IMR-90 (cell line): ENCODE measurements at regions not wholly inside any gene's neighbourhood (a gene's known extent, or its start where the extent isn't known, plus 50 kb on each side); places are given as distances from the start of the nearest gene placed in this dataset.

Source experiments
- ATAC-seq: fragments of 200-7000 bp; cut with Tn5 transposase; 2 replicates; pipeline ENCODE4 v1.9.1; 2020; ENCODE audit warnings: low read depth, mild to moderate bottlenecking, moderate library complexity
- BruUV-seq: library from RNA; stranded (reverse); fragments of 400-500 nt; replicated peaks from 2 replicates; lab custom pipeline; 2021; lab: Mats Ljungman, UMichigan
- CTCF ChIA-PET: fragments of 300-600 bp; formaldehyde crosslinking; extraction: SDS; loops from one replicate; lab custom pipeline; 2021; ENCODE audit warnings: antibody characterized with exemption; lab: Yijun Ruan, JAX
- POLR2A ChIA-PET: fragments of 300-600 bp; sonication (Branson Sonifier 250); formaldehyde crosslinking; loops from one replicate; lab custom pipeline; 2022; ENCODE audit warnings: antibody characterized with exemption; ENCODE audit not compliant: unreplicated experiment; lab: Charles Lee
- DNase-seq: peaks from one replicate; pipeline ENCODE4 v3.0.0; 2013
- H2AFZ ChIP-seq: replicated peaks from 2 replicates; pipeline ENCODE3; 2013; ENCODE audit warnings: low read length, mild to moderate bottlenecking; ENCODE audit not compliant: poor library complexity
- H2AK5ac ChIP-seq: 2 replicates; pipeline ENCODE4 v1.6.1; 2013; ENCODE audit warnings: low read depth, low read length, inconsistent platforms
- H2AK9ac ChIP-seq: replicated peaks from 2 replicates; pipeline ENCODE3; 2013; ENCODE audit warnings: mild to moderate bottlenecking, low read depth, low read length, moderate library complexity; ENCODE audit not compliant: poor library complexity
- H2BK120ac ChIP-seq: 2 replicates; pipeline ENCODE4 v1.6.1; 2013; ENCODE audit warnings: low read depth, low read length, inconsistent platforms
- H2BK15ac ChIP-seq: 3 replicates; pipeline ENCODE4 v1.6.1; 2013; ENCODE audit warnings: low read depth, low read length, inconsistent platforms
- H2BK20ac ChIP-seq: 2 replicates; pipeline ENCODE4 v1.6.1; 2013; ENCODE audit warnings: low read depth, mild to moderate bottlenecking, inconsistent platforms, low read length, moderate library complexity
- H2BK5ac ChIP-seq: 2 replicates; pipeline ENCODE4 v1.6.1; 2013; ENCODE audit warnings: mild to moderate bottlenecking, low read depth, low read length, inconsistent platforms; ENCODE audit not compliant: poor library complexity, severe bottlenecking
- H3K14ac ChIP-seq: replicated peaks from 2 replicates; pipeline ENCODE4 v1.6.1; 2013; ENCODE audit warnings: low read depth, low read length, inconsistent platforms
- H3K18ac ChIP-seq: 2 replicates; pipeline ENCODE4 v1.6.1; 2013; ENCODE audit warnings: low read depth, low read length, control low read depth
- H3K23ac ChIP-seq: 2 replicates; pipeline ENCODE4 v1.6.1; 2013; ENCODE audit warnings: low read depth, low read length, inconsistent platforms
- H3K27ac ChIP-seq: 2 replicates; pipeline ENCODE4 v1.5.1; 2013; ENCODE audit warnings: mild to moderate bottlenecking, control low read depth, low read length; ENCODE audit not compliant: insufficient read depth
- H3K27me3 ChIP-seq: 2 replicates; pipeline ENCODE4 v1.6.1; 2013; ENCODE audit warnings: low read length; ENCODE audit not compliant: control insufficient read depth, insufficient read depth
- H3K36me3 ChIP-seq: 2 replicates; pipeline ENCODE4 v1.6.1; 2013; ENCODE audit warnings: low read length, mixed read lengths; ENCODE audit not compliant: control insufficient read depth, insufficient read depth
- H3K4ac ChIP-seq: 2 replicates; pipeline ENCODE4 v1.6.1; 2013; ENCODE audit warnings: low read depth, low read length, inconsistent platforms
- H3K4me1 ChIP-seq: 2 replicates; pipeline ENCODE4 v1.6.1; 2013; ENCODE audit warnings: low read length, mixed read lengths; ENCODE audit not compliant: control insufficient read depth, insufficient read depth
- H3K4me2 ChIP-seq: 2 replicates; pipeline ENCODE4 v1.6.1; 2013; ENCODE audit warnings: low read depth, mild to moderate bottlenecking, control low read depth, low read length, moderate library complexity
- H3K4me3 ChIP-seq: 2 replicates; pipeline ENCODE4 v1.5.1; 2013; ENCODE audit warnings: low read depth, mild to moderate bottlenecking, control low read depth, low read length, moderate library complexity; ENCODE audit not compliant: insufficient read depth
- H3K56ac ChIP-seq: 2 replicates; pipeline ENCODE4 v1.6.1; 2013; ENCODE audit warnings: low read length, inconsistent platforms; ENCODE audit not compliant: insufficient read depth; ENCODE audit errors: extremely low read depth
- H3K79me1 ChIP-seq, 2 experiments: 2 replicates each; pipeline ENCODE4 v1.6.1; 2013; ENCODE audit warnings: low read length in 2 of 2, inconsistent platforms in 1 of 2, low read depth in 1 of 2
- H3K9ac ChIP-seq: 2 replicates; pipeline ENCODE4 v1.6.1; 2013; ENCODE audit warnings: low read depth, low read length, control low read depth
- H3K9me1 ChIP-seq: 2 replicates; pipeline ENCODE4 v1.6.1; 2013; ENCODE audit warnings: low read length, inconsistent platforms; ENCODE audit not compliant: insufficient read depth
- H3K9me3 ChIP-seq: 2 replicates; pipeline ENCODE4 v1.6.1; 2013; ENCODE audit warnings: low read length; ENCODE audit not compliant: control insufficient read depth, insufficient read depth
- H4K20me1 ChIP-seq: 2 replicates; pipeline ENCODE4 v1.6.1; 2013; ENCODE audit warnings: low read length, inconsistent platforms; ENCODE audit not compliant: insufficient read depth
- H4K5ac ChIP-seq: 2 replicates; pipeline ENCODE4 v1.6.1; 2013; ENCODE audit warnings: mild to moderate bottlenecking, low read depth, low read length, control low read depth
- H4K8ac ChIP-seq, 2 experiments: 2 replicates each; pipeline ENCODE4 v1.6.1; 2013; ENCODE audit warnings: low read depth in 2 of 2, low read length in 2 of 2, control low read depth in 1 of 2, inconsistent platforms in 1 of 2
- H4K91ac ChIP-seq: 2 replicates; pipeline ENCODE4 v1.6.1; 2013; ENCODE audit warnings: low read depth, low read length, inconsistent platforms; ENCODE audit not compliant: insufficient read depth
- BHLHE40 ChIP-seq: fragments of 150-350 bp; IDR thresholded peaks from 2 replicates; pipeline ENCODE4 v1.6.1; 2016; ENCODE audit warnings: mild to moderate bottlenecking, low read depth, low read length
- MAFK ChIP-seq: IDR thresholded peaks from 2 replicates; pipeline ENCODE4 v1.6.1; 2012; ENCODE audit warnings: low read depth, low read length, improper control_type of control experiment
- POLR2A ChIP-seq: IDR thresholded peaks from 2 replicates; pipeline ENCODE4 v1.6.1; 2012; ENCODE audit warnings: mild to moderate bottlenecking, low read depth, low read length
- SMC3 ChIP-seq: fragments of 150-350 bp; IDR thresholded peaks from 2 replicates; pipeline ENCODE4 v1.6.1; 2016; ENCODE audit warnings: low read depth, mild to moderate bottlenecking, antibody characterized with exemption, low read length, moderate library complexity
- WGBS, 2 experiments: methylation state at CpG; one replicate each; pipeline versions ENCODE4 v1.1.5 to v1.1.7; 2013; ENCODE audit warnings: missing lambda C conversion rate in 2 of 2; ENCODE audit not compliant: insufficient read length in 1 of 2; ENCODE audit errors: extremely low coverage in 2 of 2; 5-methylcytosine and 5-hydroxymethylcytosine counted together
- dilution Hi-C: fragments of 300-500 bp; cut with HindIII; formaldehyde crosslinking; loops from one replicate; pipeline ENCODE4 v1.14.3; 2018; ENCODE audit warnings: low sequenced_read_pairs; ENCODE audit not compliant: unreplicated experiment
- in situ Hi-C: fragments of 300-500 bp; cut with MboI; formaldehyde crosslinking; loops from 3 replicates; pipeline ENCODE4 v1.14.3; 2019; ENCODE audit warnings: low sequenced_read_pairs, inconsistent platforms, mixed read lengths
- intact Hi-C: fragments of 100-400 bp; cut with micrococcal nuclease; formaldehyde crosslinking; loops from 2 replicates; pipeline ENCODE4 v1.10.0; 2022
- TF ChIP-seq, protein P1 (sequence below): fragments of 150-350 bp; IDR thresholded peaks from 2 replicates; pipeline ENCODE4 v1.6.1; 2017; ENCODE audit warnings: mild to moderate bottlenecking, antibody characterized with exemption, low read length, low read depth

DNA sequence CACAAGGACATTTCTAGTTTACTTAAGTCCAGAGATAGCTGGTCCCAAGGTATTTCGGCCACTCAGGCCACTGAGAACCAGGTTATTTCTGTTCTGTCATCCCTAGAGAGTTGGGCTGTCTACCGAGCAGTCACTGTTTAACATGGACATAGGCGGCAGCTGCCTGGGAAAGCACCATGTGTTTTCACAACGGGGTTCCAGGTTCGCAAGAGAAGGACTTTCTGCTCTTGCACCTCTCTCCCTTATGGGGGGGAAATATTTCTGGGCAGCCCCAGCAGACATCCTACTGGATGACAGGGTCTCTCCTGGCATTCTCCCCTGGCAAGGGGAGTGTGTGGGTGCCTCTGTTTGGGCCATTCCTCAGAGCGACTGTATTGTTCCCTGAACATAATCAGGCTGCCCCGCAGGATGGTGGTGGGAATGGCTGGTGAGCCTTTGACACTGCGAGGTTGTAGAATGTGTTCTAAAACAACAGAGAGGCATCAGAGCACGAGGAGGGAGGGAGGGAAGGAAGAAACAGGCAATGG is 64.4 kb upstream of the DUSP22 start:
- no peak overlapping the region for H2AK9ac ChIP-seq
- H3K27ac ChIP-seq, result no peak overlapping the region
- no peak overlapping the region for H2BK5ac ChIP-seq
- peaks cover 3% of the 10 kb centered on the region; the same call in 1 of the 2 replicates for H3K9me1 ChIP-seq
- no peak overlapping the region for H3K14ac ChIP-seq
- H3K4me2 ChIP-seq, result no peak overlapping the region
- BruUV-seq, result no TSS peak
- TF ChIP-seq MAFK (no peak), POLR2A (no peak), BHLHE40 (no peak), SMC3 (no peak)
- TF ChIP-seq, protein P1, sequence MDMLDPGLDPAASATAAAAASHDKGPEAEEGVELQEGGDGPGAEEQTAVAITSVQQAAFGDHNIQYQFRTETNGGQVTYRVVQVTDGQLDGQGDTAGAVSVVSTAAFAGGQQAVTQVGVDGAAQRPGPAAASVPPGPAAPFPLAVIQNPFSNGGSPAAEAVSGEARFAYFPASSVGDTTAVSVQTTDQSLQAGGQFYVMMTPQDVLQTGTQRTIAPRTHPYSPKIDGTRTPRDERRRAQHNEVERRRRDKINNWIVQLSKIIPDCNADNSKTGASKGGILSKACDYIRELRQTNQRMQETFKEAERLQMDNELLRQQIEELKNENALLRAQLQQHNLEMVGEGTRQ, result no peak
- no peak overlapping the region for H4K91ac ChIP-seq
- peaks cover 2% of the 10 kb centered on the region; the same call in 1 of the 2 replicates for H3K27me3 ChIP-seq
- CTCF ChIA-PET, result no interaction called here
- H2BK15ac ChIP-seq, result no peak overlapping the region
- H2BK120ac ChIP-seq, result no peak overlapping the region
- POLR2A ChIA-PET, result no interaction called here
- DNase-seq (no peak), ATAC-seq (no peak)
- in situ Hi-C loops (no loop called here), dilution Hi-C loops (no loop called here), intact Hi-C loops (no loop called here)
- no peak overlapping the region for H3K9ac ChIP-seq
- H3K9me3 ChIP-seq, result no peaks in the 10 kb centered on the region
- peaks cover 2% of the 10 kb centered on the region; the same call in 1 of the 2 replicates for H3K4me1 ChIP-seq
- no peak overlapping the region for H4K5ac ChIP-seq
- no peaks in the 10 kb centered on the region for H3K36me3 ChIP-seq
- H3K18ac ChIP-seq, result no peak overlapping the region
- H2AFZ ChIP-seq, result no peak overlapping the region
- 89% methylated on average over 4 of the region's 9 CpGs; no CpG with 5 or more reads in 1 of the 2 experiments for WGBS, 2 experiments
- no peaks in the 10 kb centered on the region for H4K20me1 ChIP-seq
- H3K23ac ChIP-seq, result no peak overlapping the region
- H2BK20ac ChIP-seq, result no peak overlapping the region
- no peaks in the 10 kb centered on the region for H3K79me1 ChIP-seq
- H3K4ac ChIP-seq, result no peak overlapping the region
- no peak overlapping the region for H3K56ac ChIP-seq
- no peak overlapping the region for H4K8ac ChIP-seq
- no peak overlapping the region for H2AK5ac ChIP-seq
- H3K4me3 ChIP-seq, result no peak overlapping the region
